ENCODE measurements at regions not wholly inside any gene's neighbourhood (a gene's known extent, or its start where the extent isn't known, plus 50 kb on each side); places are given as distances from the start of the nearest gene placed in this dataset.

GRCh38 chr5:57745700-57746651, 263.4 kb upstream of the ACTBL2 start:
- TF ChIP-seq EZH2 (IDR thresholded peaks at IDR 0.05; ENCODE audit: low read length) (no peak), CTCF (optimal IDR thresholded peaks at IDR 0.05 in 1 of 3, IDR thresholded peaks at IDR 0.05 in 1 of 3, conservative IDR thresholded peaks at IDR 0.05 in 1 of 3; ENCODE audit: extremely low read depth in 1 of 3, insufficient read depth in 2 of 3, low read length in 3 of 3) (no peak)
- Histone ChIP-seq H4K20me1 (ENCODE audit: control insufficient read depth, extremely low read depth, insufficient read depth, low read length) (no peaks in the 10 kb centered on the region), H3K9me1 (ENCODE audit: control insufficient read depth, extremely low read depth, insufficient read depth, low read length) (no peaks in the 10 kb centered on the region), H3K36me3 (ENCODE audit: control insufficient read depth in 2 of 2, extremely low read depth in 1 of 2, insufficient read depth in 2 of 2, low read length in 2 of 2) (no peaks in the 10 kb centered on the region), H3K4me3 (ENCODE audit: control insufficient read depth in 2 of 3, extremely low read depth in 1 of 3, insufficient read depth in 2 of 3, low read depth in 1 of 3, low read length in 3 of 3) (no peak overlapping the region), H3K27me3 (ENCODE audit: control insufficient read depth, extremely low read depth, insufficient read depth, low read length) (no peaks in the 10 kb centered on the region), H3K4me1 (ENCODE audit: control insufficient read depth, extremely low read depth, insufficient read depth, low read length) (peaks cover 7% of the 10 kb centered on the region), H3K79me2 (ENCODE audit: control insufficient read depth, insufficient read depth, low read length) (no peaks in the 10 kb centered on the region), H3K27ac (ENCODE audit: control insufficient read depth, insufficient read depth, low read length) (no peak overlapping the region), H3K4me2 (ENCODE audit: control insufficient read depth, extremely low read depth, insufficient read depth, low read depth, low read length) (no peak overlapping the region), H3K9ac (ENCODE audit: control insufficient read depth, extremely low read depth, insufficient read depth, low read length) (no peak overlapping the region), H3K9me3 (ENCODE audit: control insufficient read depth, low read depth, low read length) (no peaks in the 10 kb centered on the region), H2AFZ (ENCODE audit: control insufficient read depth, low read length) (no peak overlapping the region)
- DNase-seq (ENCODE audit: low read depth, low spot score) (no peak), FAIRE-seq (no peak)
- dilution Hi-C loops (cut with MboI; ENCODE audit: extremely low pct_ligation_motif_present, low sequenced_read_pairs): no loop called here

GRCh38 chr5:57745029-57745428, 262.4 kb upstream of the ACTBL2 start:
- DNase-seq (ENCODE audit: low read depth, low spot score): no peak
- dilution Hi-C loops (cut with MboI; ENCODE audit: extremely low pct_ligation_motif_present, low sequenced_read_pairs): no loop called here
- H3K9me1 ChIP-seq (ENCODE audit: control insufficient read depth, extremely low read depth, insufficient read depth, low read length): no peaks in the 10 kb centered on the region
- H3K9me3 ChIP-seq (ENCODE audit: control insufficient read depth, low read depth, low read length): no peaks in the 10 kb centered on the region
- TF ChIP-seq EZH2 (IDR thresholded peaks at IDR 0.05; ENCODE audit: low read length) (no peak), CTCF (optimal IDR thresholded peaks at IDR 0.05 in 1 of 3, IDR thresholded peaks at IDR 0.05 in 1 of 3, conservative IDR thresholded peaks at IDR 0.05 in 1 of 3; ENCODE audit: extremely low read depth in 1 of 3, insufficient read depth in 2 of 3, low read length in 3 of 3) (no peak)
- no peak overlapping the region for H3K4me2 ChIP-seq (ENCODE audit: control insufficient read depth, extremely low read depth, insufficient read depth, low read depth, low read length)
- H3K27me3 ChIP-seq (ENCODE audit: control insufficient read depth, extremely low read depth, insufficient read depth, low read length): no peaks in the 10 kb centered on the region
- no peaks in the 10 kb centered on the region for H4K20me1 ChIP-seq (ENCODE audit: control insufficient read depth, extremely low read depth, insufficient read depth, low read length)
- H3K4me1 ChIP-seq (ENCODE audit: control insufficient read depth, extremely low read depth, insufficient read depth, low read length): peaks cover 7% of the 10 kb centered on the region
- no peak overlapping the region for H3K4me3 ChIP-seq (ENCODE audit: control insufficient read depth in 2 of 3, extremely low read depth in 1 of 3, insufficient read depth in 2 of 3, low read depth in 1 of 3, low read length in 3 of 3)
- H3K27ac ChIP-seq (ENCODE audit: control insufficient read depth, insufficient read depth, low read length): no peak overlapping the region
- no peaks in the 10 kb centered on the region for H3K79me2 ChIP-seq (ENCODE audit: control insufficient read depth, insufficient read depth, low read length)
- H3K9ac ChIP-seq (ENCODE audit: control insufficient read depth, extremely low read depth, insufficient read depth, low read length): no peak overlapping the region
- FAIRE-seq: no peak
- H2AFZ ChIP-seq (ENCODE audit: control insufficient read depth, low read length): no peak overlapping the region
- H3K36me3 ChIP-seq (ENCODE audit: control insufficient read depth in 2 of 2, extremely low read depth in 1 of 2, insufficient read depth in 2 of 2, low read length in 2 of 2): no peaks in the 10 kb centered on the region
